Activated naive CD8-positive, alpha-beta T cell treated with anti-CD3 and anti-CD28 coated beads for 36 hours (primary cell): ENCODE measurements at regions not wholly inside any gene's neighbourhood (a gene's known extent, or its start where the extent isn't known, plus 50 kb on each side); places are given as distances from the start of the nearest gene placed in this dataset.
"Not testable (repeated sequence)": the region's sequence is repeated elsewhere in the genome, so short reads cannot be mapped to it uniquely, and the experiment has no call there.

Experiments
- DNase-seq: peaks from one replicate; pipeline ENCODE4 v3.0.0; 2021
- H3K27ac Mint-ChIP-seq: one replicate; pipeline ENCODE4 v1.8.0; 2022; ENCODE audit warnings: mild to moderate bottlenecking, moderate library complexity, mixed read lengths
- H3K27me3 Mint-ChIP-seq: one replicate; pipeline ENCODE4 v1.8.0; 2022; ENCODE audit warnings: mild to moderate bottlenecking, mixed read lengths
- H3K36me3 Mint-ChIP-seq: one replicate; pipeline ENCODE4 v1.8.0; 2021; ENCODE audit warnings: mild to moderate bottlenecking, mixed read lengths
- H3K4me1 Mint-ChIP-seq: one replicate; pipeline ENCODE4 v1.8.0; 2021; ENCODE audit warnings: mixed read lengths
- H3K4me3 Mint-ChIP-seq: one replicate; pipeline ENCODE4 v1.8.0; 2022; ENCODE audit warnings: mild to moderate bottlenecking, moderate library complexity, mixed read lengths
- H3K9me3 Mint-ChIP-seq: one replicate; pipeline ENCODE4 v1.8.0; 2022; ENCODE audit warnings: mixed read lengths

DNA sequence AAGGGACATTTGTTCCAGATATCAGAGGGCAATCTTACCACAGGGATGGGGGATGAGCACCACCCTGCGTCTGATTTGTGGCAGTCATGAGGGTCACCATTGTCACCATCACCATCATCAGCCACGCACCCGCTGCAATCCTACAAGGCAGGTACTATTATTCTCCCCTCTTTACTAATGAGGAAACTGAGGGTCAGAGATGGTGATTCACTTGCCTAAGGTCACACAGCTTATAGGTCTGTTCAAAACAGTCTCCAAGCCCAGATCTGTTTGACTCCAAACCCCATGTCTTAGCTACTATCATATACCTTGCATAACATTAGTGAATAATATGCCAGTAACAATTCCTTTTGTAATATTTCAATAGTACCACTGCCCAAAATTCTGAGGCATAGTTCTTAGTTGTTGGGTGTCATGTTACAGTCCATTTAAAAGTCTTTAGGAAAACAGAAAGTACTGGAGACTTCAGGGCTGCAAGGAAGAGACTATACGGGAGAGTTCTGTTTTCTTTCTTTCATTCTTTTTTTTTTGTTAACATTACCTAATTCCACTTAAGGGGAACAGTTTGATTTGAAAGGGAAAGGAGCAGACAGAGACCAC is 166.4 kb downstream of the C16orf95 start:
- no peak for DNase-seq
- Mint-ChIP-seq H3K9me3 (peaks cover 3% of the 10 kb centered on the region), H3K27me3 (peaks cover 3% of the 10 kb centered on the region), H3K4me3 (no peak overlapping the region), H3K4me1 (no peaks in the 10 kb centered on the region), H3K27ac (no peak overlapping the region), H3K36me3 (peaks cover 1% of the 10 kb centered on the region)

DNA sequence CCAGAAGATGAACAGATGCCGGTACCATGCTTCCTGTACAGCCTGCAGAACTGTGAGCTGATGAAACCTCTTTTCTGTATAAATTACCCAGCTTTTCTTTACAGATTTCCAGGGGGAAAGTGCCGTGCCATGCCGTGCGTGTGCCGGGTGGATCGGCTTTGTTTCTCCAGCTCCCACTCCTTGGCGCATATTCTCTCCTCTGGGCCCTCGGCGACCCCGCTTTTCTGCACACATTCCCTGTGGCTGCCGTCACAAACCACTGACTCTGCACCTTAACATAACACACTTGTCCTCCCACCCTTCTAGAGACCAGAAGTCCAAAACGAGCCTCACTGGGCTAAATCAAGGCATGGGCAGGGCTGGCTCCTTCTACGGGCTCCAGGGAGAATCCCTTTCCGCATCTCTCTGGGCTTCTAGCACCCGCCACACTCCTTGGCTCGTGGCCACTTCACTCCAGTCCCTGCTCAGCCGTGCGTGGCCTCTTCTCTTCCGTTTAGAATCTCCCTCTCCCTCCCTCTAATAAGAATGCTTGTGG is 164.9 kb downstream of the C16orf95 start:
- no peaks in the 10 kb centered on the region for H3K4me1 Mint-ChIP-seq
- H3K36me3 Mint-ChIP-seq: peaks cover 1% of the 10 kb centered on the region
- H3K27ac Mint-ChIP-seq: no peak overlapping the region
- H3K9me3 Mint-ChIP-seq: peaks cover 3% of the 10 kb centered on the region
- H3K27me3 Mint-ChIP-seq: peaks cover 3% of the 10 kb centered on the region
- no peak overlapping the region for H3K4me3 Mint-ChIP-seq
- DNase-seq: no peak

DNA sequence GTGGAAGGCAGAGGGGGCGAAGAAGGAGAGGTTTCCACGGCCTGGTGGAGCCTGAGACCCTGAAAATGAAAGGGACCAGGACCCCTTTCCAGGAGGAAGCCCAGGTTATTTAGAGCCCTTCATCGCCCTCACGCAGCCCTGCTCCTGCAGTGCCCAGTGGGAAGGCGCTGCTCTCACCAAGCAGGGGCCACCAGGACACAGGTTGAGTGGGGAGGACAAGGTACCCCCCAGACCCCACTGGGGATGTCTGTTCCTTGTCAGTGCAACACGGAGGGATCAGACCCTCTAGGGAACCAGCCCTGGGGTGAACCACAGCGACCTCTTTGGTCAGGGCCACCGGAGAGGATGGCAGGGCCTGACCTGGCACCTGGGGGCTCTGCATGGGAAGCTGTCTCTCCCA is 163.9 kb downstream of the C16orf95 start:
- DNase-seq: no peak
- Mint-ChIP-seq H3K4me1 (no peaks in the 10 kb centered on the region), H3K4me3 (no peak overlapping the region), H3K27me3 (peaks cover 7% of the 10 kb centered on the region), H3K27ac (no peak overlapping the region), H3K36me3 (peaks cover 1% of the 10 kb centered on the region), H3K9me3 (peaks cover 2% of the 10 kb centered on the region)

DNA sequence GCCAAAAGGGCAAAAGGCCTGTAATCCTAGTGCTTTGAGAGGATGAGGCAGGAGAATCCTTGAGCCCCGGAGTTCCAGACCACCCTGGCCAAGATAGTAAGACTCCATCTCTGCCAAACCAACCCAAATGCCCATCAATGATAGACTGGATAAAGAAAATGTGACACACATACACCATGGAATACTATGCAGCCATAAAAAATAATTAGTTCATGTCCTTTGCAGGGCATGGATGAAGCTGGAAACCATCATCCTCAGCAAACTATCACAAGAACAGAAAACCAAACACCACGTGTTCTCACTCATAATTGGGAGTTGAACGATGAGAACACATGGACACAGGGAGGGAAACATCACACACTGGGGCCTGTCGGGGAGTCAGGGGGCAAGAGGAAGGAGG is 161.9 kb downstream of the C16orf95 start:
- not testable (repeated sequence) for H3K36me3 Mint-ChIP-seq, H3K4me1 Mint-ChIP-seq, H3K27ac Mint-ChIP-seq, H3K9me3 Mint-ChIP-seq, H3K4me3 Mint-ChIP-seq, DNase-seq
- H3K27me3 Mint-ChIP-seq: peaks cover 11% of the 10 kb centered on the region

DNA sequence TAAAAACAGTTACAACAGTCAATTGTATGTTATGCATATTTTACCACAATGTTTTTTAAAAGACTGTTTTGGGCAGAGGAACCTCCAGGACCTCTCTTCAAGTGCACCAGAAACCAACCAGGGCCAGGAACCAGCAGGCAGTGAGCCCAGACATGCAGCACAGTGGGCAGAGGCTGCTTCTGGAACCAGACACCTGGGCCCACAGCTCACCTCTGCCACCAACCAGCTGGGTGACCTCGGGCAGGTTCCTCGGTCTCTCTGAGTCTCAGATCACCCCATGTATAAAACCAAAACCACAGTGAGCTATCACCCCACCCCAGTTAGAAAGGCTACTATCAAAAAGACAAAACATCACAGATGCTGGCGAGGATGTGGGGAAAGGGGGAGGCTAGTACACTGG is 161.0 kb downstream of the C16orf95 start:
- H3K36me3 Mint-ChIP-seq: no peaks in the 10 kb centered on the region
- no peak overlapping the region for H3K4me3 Mint-ChIP-seq
- peaks cover 14% of the 10 kb centered on the region for H3K27me3 Mint-ChIP-seq
- no peak overlapping the region for H3K27ac Mint-ChIP-seq
- peaks cover 2% of the 10 kb centered on the region for H3K9me3 Mint-ChIP-seq
- no peak for DNase-seq
- H3K4me1 Mint-ChIP-seq: peaks cover 4% of the 10 kb centered on the region

DNA sequence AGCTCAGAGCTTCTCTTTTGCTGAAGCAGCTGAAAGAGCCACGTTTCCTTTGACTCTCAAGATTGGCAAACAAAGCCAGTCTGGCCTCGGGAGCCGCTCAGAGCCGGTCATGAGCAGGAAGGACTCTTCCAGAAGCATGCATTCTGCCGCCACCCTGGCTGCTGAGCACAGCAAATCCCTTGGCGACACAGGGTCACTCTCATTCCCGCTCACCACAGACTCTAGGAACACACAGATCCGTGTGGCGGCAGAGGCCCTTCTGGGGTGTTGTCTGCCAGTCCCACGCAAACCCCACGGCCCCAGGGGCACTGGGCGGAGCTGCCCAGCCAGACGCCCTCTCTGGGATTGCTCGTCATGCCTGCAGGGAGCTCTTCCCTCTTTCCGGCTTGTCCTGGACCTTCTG is 157.0 kb downstream of the C16orf95 start:
- no peak for DNase-seq
- no peak overlapping the region for H3K27ac Mint-ChIP-seq
- H3K27me3 Mint-ChIP-seq: peaks cover 16% of the 10 kb centered on the region
- H3K9me3 Mint-ChIP-seq: peaks cover 4% of the 10 kb centered on the region
- no peak overlapping the region for H3K4me3 Mint-ChIP-seq
- H3K4me1 Mint-ChIP-seq: peaks cover 6% of the 10 kb centered on the region
- peaks cover 2% of the 10 kb centered on the region for H3K36me3 Mint-ChIP-seq

DNA sequence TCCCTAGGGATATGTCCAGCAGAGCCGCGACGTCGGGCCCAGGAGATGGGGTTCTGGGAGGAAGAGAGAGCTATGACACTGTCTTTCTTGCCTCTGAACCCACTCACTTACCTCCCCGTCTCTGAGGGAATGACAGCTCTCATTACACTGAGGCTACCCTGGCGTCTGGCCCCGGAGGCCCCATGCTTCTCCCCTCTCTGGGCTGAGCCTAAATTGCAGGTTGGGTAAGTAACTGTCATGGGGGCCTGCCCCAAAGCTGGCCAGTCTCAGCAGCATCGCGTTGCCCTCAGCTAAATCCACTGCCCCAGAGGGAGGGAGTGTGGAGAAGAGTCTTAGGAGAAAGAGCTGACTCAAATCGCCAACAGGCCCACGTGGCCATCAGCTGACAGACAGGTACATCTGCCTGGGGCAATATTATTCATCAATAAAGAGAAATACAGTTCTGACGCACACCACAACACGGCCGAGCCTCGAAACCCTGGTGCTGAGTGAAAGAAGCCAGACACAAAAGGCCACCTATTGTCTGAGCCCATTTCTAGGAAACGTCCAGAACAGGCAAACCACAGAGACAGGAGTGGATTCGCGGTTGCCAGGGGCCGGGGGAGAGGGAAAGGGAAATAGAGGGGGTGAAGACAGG is 156.4 kb downstream of the C16orf95 start:
- Mint-ChIP-seq H3K36me3 (peaks cover 2% of the 10 kb centered on the region), H3K4me3 (no peak overlapping the region), H3K4me1 (peaks cover 6% of the 10 kb centered on the region), H3K27ac (no peak overlapping the region), H3K9me3 (peaks cover 4% of the 10 kb centered on the region), H3K27me3 (peaks cover 16% of the 10 kb centered on the region)
- DNase-seq: peak; percentile 19

DNA sequence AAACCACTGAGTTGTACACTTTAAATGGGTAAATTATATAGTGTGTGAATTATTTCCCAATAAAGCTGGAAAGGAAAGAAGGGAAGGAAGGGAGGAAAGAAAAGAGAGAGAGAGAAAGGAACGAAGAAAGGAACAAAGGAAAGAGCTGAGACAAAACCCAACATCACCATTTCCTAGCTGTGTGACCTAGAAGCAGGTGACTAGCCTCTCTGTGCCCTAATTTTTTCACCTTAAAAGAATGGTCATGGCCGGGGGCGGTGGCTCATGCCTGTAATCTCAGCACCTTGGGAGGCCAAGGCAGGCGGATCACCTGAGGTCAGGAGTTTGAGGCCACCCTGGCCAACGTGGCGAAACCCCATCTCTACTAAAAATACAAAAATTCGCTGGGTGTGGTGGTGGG is 155.8 kb downstream of the C16orf95 start:
- not testable (repeated sequence) for DNase-seq, H3K4me3 Mint-ChIP-seq, H3K9me3 Mint-ChIP-seq, H3K4me1 Mint-ChIP-seq, H3K27ac Mint-ChIP-seq, H3K36me3 Mint-ChIP-seq
- peaks cover 16% of the 10 kb centered on the region for H3K27me3 Mint-ChIP-seq

DNA sequence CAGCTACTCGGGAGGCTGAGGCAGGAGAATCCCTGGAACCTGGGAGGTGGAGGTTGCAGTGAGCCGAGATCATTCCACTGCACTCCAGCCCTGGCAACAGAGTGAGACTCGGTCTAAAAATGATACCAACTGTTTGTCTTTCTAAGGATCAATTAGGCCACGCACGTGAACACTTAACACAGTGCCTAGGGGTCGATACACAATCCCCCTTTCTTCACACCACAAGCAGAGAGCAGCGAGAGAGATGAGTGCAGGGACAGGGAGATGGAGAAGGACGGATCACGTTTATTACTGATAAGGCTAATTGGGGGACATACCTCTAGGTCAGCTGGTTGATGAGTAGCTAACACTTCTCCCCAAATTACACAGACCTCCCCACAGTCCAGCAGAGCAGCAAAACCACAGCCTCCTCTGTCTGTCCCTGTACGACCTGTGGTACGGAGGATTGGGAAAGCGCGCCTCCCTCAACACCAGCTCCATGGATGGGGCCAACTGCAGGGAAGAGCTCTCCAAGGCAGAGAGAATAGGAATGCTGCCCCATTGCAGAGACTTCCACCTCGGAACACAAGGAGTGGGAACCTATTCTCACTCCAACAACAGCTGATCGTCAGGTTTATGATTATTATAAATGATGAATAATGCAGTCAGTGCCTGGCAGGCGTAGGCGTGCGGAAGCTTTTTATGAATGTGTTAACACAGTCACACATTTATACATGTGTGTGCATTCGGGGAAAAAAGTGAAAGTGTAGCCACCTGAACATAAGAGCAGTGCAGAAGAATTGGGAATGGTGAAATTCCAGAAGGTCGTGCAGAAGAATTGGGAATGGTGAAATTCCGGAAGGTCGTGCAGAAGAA is 155.1 kb downstream of the C16orf95 start:
- no peak overlapping the region for H3K4me3 Mint-ChIP-seq

DNA sequence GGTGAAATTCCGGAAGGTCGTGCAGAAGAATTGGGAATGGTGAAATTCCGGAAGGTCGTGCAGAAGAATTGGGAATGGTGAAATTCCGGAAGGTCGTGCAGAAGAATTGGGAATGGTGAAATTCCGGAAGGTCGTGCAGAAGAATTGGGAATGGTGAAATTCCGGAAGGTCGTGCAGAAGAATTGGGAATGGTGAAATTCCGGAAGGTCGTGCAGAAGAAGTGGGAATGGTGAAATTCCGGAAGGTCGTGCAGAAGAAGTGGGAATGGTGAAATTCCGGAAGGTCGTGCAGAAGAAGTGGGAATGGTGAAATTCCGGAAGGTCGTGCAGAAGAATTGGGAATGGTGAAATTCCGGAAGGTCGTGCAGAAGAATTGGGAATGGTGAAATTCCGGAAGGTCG is 154.4 kb downstream of the C16orf95 start:
- H3K4me1 Mint-ChIP-seq, H3K36me3 Mint-ChIP-seq, DNase-seq, H3K27ac Mint-ChIP-seq, H3K9me3 Mint-ChIP-seq, H3K4me3 Mint-ChIP-seq: not testable (repeated sequence)
- peaks cover 16% of the 10 kb centered on the region for H3K27me3 Mint-ChIP-seq

More for the DNA sequence above, 155.1 kb downstream of the C16orf95 start:
- Mint-ChIP-seq H3K27ac (no peak overlapping the region), H3K9me3 (peaks cover 4% of the 10 kb centered on the region), H3K4me1 (peaks cover 6% of the 10 kb centered on the region), H3K36me3 (peaks cover 2% of the 10 kb centered on the region), H3K27me3 (peaks cover 16% of the 10 kb centered on the region)
- DNase-seq: no peak

DNA sequence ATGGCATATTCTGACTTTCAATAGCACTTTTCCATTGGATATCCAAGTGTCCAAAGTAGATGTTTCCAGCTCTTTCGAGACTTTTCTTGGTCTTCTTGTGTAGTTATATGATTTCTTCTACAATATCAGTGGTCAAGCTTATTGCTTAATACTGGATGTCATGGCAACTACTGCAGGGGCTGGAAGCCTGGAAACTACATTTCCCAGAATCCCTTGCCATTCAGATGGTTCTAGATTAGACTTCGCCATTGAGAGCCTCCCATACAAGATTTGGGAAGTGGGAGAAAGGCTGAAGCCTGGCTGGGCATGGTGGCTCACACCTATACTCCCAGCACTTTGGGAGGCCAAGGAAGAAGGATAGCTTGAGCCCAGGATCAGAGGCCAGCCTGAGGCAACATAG is 153.6 kb downstream of the C16orf95 start:
- Mint-ChIP-seq H3K27ac (no peak overlapping the region), H3K4me1 (peaks cover 6% of the 10 kb centered on the region), H3K36me3 (peaks cover 2% of the 10 kb centered on the region), H3K27me3 (peaks cover 11% of the 10 kb centered on the region), H3K4me3 (no peak overlapping the region), H3K9me3 (peaks cover 8% of the 10 kb centered on the region)
- DNase-seq: no peak

DNA sequence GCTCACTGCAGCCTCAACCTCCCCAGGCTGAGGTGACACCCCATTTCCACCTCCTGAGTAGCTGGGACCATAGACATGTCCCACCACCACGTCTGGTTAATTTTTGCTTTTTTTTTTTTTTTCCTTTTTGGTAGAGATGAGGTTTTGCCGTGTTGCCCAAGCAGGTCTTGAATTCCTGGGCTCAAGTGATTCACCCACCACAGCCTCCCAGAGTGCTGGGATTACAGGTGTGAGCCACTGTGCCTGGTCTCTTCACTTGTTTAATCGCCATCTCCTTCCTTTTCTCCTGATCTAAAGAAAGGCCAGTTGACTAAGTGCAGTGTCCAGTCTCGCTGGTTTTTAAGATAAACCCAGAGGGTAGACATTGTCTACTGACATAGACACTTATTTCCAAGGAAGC is 152.0 kb downstream of the C16orf95 start:
- Mint-ChIP-seq H3K4me3 (no peak overlapping the region), H3K27ac (no peak overlapping the region), H3K9me3 (peaks cover 8% of the 10 kb centered on the region), H3K27me3 (peaks cover 8% of the 10 kb centered on the region), H3K36me3 (peaks cover 2% of the 10 kb centered on the region), H3K4me1 (peaks cover 6% of the 10 kb centered on the region)
- no peak for DNase-seq

DNA sequence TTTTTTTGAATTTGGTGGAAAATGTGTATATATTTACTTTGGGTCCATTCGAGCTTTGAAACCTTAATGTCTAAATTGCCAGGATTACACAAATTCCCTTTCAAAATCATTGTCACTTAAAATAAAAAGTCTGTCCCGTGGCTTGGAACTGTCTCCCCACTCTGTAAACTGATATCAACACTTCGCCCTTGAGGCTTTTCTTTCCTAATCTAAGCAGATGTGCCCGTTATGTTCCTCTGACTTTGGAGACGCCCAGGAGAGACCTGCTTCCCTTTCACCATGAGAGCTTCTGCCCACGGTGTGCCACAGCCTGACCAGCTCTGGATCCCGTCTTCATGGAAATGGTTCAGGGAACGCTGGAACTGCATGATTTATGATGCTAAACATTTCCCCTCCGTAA is 151.3 kb downstream of the C16orf95 start:
- Mint-ChIP-seq H3K4me3 (no peak overlapping the region), H3K27me3 (peaks cover 7% of the 10 kb centered on the region), H3K36me3 (peaks cover 2% of the 10 kb centered on the region), H3K9me3 (peaks cover 8% of the 10 kb centered on the region), H3K4me1 (peaks cover 5% of the 10 kb centered on the region), H3K27ac (no peak overlapping the region)
- no peak for DNase-seq

DNA sequence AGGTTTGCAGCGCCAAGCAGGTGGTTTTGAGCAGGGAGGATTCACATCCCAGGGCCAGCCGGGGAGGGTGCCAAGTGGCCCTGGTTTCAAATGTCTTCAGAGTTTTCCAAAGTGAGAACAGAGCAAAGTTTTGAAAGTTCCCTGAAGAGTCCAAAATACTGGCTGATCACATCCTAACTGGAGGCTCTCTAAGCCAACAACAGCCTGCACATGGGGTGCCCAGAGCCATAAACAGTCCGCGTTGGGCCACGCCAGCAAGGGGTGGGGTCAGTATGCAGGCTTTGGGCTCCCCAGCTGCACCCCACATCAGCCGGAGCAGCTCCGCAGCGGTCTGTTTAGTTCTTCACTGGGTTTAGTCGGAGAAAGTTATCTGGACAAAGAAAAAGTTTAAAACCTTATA is 150.9 kb downstream of the C16orf95 start:
- no peak for DNase-seq
- no peak overlapping the region for H3K4me3 Mint-ChIP-seq
- H3K36me3 Mint-ChIP-seq: peaks cover 2% of the 10 kb centered on the region
- peaks cover 3% of the 10 kb centered on the region for H3K27me3 Mint-ChIP-seq
- H3K9me3 Mint-ChIP-seq: peaks cover 8% of the 10 kb centered on the region
- H3K4me1 Mint-ChIP-seq: peaks cover under 1% of the 10 kb centered on the region
- no peak overlapping the region for H3K27ac Mint-ChIP-seq

DNA sequence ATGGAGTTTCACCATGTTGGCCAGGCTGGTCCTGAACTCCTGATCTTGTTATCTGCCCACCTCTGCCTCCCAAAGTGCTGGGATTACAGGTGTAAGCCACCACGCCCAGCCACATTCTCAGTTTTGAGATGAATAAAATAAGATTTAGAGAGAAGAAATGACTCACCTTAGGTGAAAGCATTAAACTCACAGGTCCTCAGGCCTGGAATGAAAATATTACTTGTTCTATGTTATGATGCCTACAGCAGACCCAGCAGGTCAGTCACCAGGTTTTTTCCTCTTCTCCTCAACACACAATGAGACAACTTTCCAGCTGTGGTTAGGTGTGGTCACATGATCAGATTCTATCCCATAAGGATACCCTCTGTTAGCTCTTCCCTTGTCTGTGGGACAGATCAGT is 150.3 kb downstream of the C16orf95 start:
- H3K27ac Mint-ChIP-seq: no peak overlapping the region
- H3K36me3 Mint-ChIP-seq: peaks cover 2% of the 10 kb centered on the region
- H3K4me3 Mint-ChIP-seq: no peak overlapping the region
- H3K9me3 Mint-ChIP-seq: peaks cover 8% of the 10 kb centered on the region
- DNase-seq: no peak
- H3K4me1 Mint-ChIP-seq: no peaks in the 10 kb centered on the region
- peaks cover 3% of the 10 kb centered on the region for H3K27me3 Mint-ChIP-seq
